ENCODE measurements at regions not wholly inside any gene's neighbourhood (a gene's known extent, or its start where the extent isn't known, plus 50 kb on each side); places are given as distances from the start of the nearest gene placed in this dataset.

GRCh38 chr2:8458503-8459459 lies 223.1 kb upstream of the ID2 start:
- Histone ChIP-seq H3K4me3 (no peak overlapping the region), H3K4me1 (no peaks in the 10 kb centered on the region), H3K9me3 (no peaks in the 10 kb centered on the region), H3K27ac (no peak overlapping the region), H3K27me3 (no peaks in the 10 kb centered on the region), H3K36me3 (no peaks in the 10 kb centered on the region)
- intact Hi-C loops (cut with DNase I; ENCODE audit: low total_unique reads), result no loop called here
- no peak for DNase-seq
- TF ChIP-seq CTCF (IDR thresholded peaks at IDR 0.05), result no peak
- no peak for TF ChIP-seq POLR2A (IDR thresholded peaks at IDR 0.05)

- no peak for DNase-seq
- H3K27ac ChIP-seq, result no peak overlapping the region
- H3K4me1 ChIP-seq, result no peaks in the 10 kb centered on the region
- no peaks in the 10 kb centered on the region for H3K27me3 ChIP-seq
- intact Hi-C loops (cut with DNase I; ENCODE audit: low total_unique reads), result no loop called here
- no peaks in the 10 kb centered on the region for H3K9me3 ChIP-seq
- H3K4me3 ChIP-seq, result no peak overlapping the region
- H3K36me3 ChIP-seq, result no peaks in the 10 kb centered on the region
- TF ChIP-seq POLR2A (IDR thresholded peaks at IDR 0.05) (no peak), CTCF (IDR thresholded peaks at IDR 0.05) (no peak)
Measured at GRCh38 chr2:8459474-8459873, 222.4 kb upstream of the ID2 start.

DNA sequence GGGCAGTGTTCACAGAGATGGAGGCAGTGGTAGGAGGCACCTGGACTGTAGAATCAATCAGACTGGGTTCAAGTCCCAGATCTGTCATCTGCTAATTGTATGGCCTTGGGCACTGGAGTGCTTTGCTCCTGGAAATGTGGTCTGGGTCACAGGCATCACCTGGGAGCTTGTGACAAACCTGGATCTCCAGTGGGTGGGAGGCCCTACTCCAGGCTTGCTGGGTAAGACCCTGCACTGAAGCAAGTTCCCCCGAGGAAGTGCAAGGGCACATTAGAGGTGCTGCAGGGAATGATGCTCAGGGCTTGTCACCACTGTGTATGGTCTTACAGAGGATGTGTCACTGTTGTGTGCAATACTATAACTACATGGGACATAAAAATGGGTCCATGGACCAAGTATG lies 220.5 kb upstream of the ID2 start:
- intact Hi-C loops (cut with DNase I; ENCODE audit: low total_unique reads), result no loop called here
- Histone ChIP-seq H3K4me1 (no peaks in the 10 kb centered on the region), H3K9me3 (no peaks in the 10 kb centered on the region), H3K27ac (no peak overlapping the region), H3K36me3 (no peaks in the 10 kb centered on the region), H3K4me3 (no peak overlapping the region), H3K27me3 (no peaks in the 10 kb centered on the region)
- TF ChIP-seq CTCF (IDR thresholded peaks at IDR 0.05) (no peak), POLR2A (IDR thresholded peaks at IDR 0.05) (no peak)
- no peak for DNase-seq

- Histone ChIP-seq H3K4me1 (no peaks in the 10 kb centered on the region), H3K9me3 (no peaks in the 10 kb centered on the region), H3K27me3 (no peaks in the 10 kb centered on the region), H3K4me3 (no peak overlapping the region), H3K36me3 (no peaks in the 10 kb centered on the region), H3K27ac (no peak overlapping the region)
- TF ChIP-seq CTCF (IDR thresholded peaks at IDR 0.05) (no peak), POLR2A (IDR thresholded peaks at IDR 0.05) (no peak)
- DNase-seq, result no peak
- intact Hi-C loops (cut with DNase I; ENCODE audit: low total_unique reads), result no loop called here
Measured at GRCh38 chr2:8462280-8462679, 219.6 kb upstream of the ID2 start.

DNA sequence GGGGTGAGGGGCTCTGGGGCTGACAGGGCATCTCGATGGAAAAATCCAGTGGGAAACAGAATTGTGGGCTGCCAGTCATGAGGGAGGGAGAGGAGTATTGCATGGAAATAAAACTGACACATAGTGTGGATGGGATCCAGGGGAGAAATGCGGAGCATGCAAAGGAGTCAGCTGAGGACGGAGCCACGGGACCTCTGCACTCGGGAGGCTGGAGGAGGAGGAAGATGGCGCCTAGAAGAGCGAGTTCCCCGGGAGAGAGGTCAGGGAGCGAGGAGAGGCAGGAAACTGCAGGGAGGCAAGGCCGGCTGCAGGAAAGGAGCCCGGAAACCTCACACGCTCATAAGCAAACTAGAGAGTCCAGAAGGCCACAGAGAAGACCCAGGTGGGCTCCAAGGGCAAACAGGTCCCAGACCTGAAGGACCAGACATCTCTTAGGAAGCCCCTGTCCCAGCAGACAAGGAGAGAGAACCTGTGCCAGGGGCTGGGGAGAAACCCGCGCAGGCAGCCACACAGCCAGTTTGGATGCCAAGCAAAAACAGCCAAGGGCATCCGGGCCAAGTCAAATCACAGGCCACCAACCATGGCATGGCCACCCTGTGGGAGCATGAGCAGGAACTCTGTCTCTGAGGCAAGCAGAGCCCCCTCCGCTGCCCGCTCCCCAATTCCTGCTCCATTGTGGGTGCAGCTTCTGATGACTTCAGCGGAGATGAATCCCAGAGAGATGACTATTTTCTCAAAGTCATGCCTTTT lies 218.8 kb upstream of the ID2 start:
- Histone ChIP-seq H3K4me3 (no peak overlapping the region), H3K36me3 (no peaks in the 10 kb centered on the region), H3K27me3 (no peaks in the 10 kb centered on the region), H3K4me1 (no peaks in the 10 kb centered on the region), H3K9me3 (no peaks in the 10 kb centered on the region), H3K27ac (no peak overlapping the region)
- DNase-seq, result no peak
- intact Hi-C loops (cut with DNase I; ENCODE audit: low total_unique reads), result no loop called here
- TF ChIP-seq POLR2A (IDR thresholded peaks at IDR 0.05) (no peak), CTCF (IDR thresholded peaks at IDR 0.05) (no peak)
